ENCODE measurements at regions not wholly inside any gene's neighbourhood (a gene's known extent, or its start where the extent isn't known, plus 50 kb on each side); places are given as distances from the start of the nearest gene placed in this dataset.

GRCh38 chr13:47892374-47892773 lies 108.7 kb downstream of the SUCLA2 start:
- no peak for TF ChIP-seq CTCF (IDR thresholded peaks at IDR 0.05; ENCODE audit: extremely low read depth in 1 of 2, insufficient read depth in 1 of 2, low read depth in 1 of 2, low read length in 2 of 2)
- no peak for TF ChIP-seq EZH2 (IDR thresholded peaks at IDR 0.05; ENCODE audit: borderline replicate concordance, low read depth, low read length, severe bottlenecking)
- no peak for TF ChIP-seq POLR2A (IDR thresholded peaks at IDR 0.05; ENCODE audit: low read depth, low read length)
- no peak for TF ChIP-seq JUN (IDR thresholded peaks at IDR 0.05; ENCODE audit: borderline replicate concordance, insufficient read depth, insufficient read length, low read depth)
- TF ChIP-seq MAX (IDR thresholded peaks at IDR 0.05; ENCODE audit: insufficient read depth, insufficient read length): no peak
- no peak for TF ChIP-seq FOS (IDR thresholded peaks at IDR 0.05; ENCODE audit: borderline replicate concordance, insufficient read depth, low read length)
- no peak for TF ChIP-seq MYC (IDR thresholded peaks at IDR 0.05; ENCODE audit: low read depth, low read length)
- TF ChIP-seq POLR2AphosphoS5 (IDR thresholded peaks at IDR 0.05; ENCODE audit: insufficient read depth, low read depth, low read length): no peak
- no peak for TF ChIP-seq GATA2 (IDR thresholded peaks at IDR 0.05; ENCODE audit: insufficient read depth, insufficient read length, low read depth, low read length)
- BruUV-seq (replicated peaks): no TSS peak
- Histone ChIP-seq H2AFZ (ENCODE audit: low read depth, low read length) (no peak overlapping the region), H3K27me3 (ENCODE audit: control insufficient read depth in 2 of 2, insufficient read depth in 2 of 2, low read length in 2 of 2) (peaks cover 1 to 2% of the 10 kb centered on the region in 2 experiments), H4K20me1 (replicated peaks; ENCODE audit: control insufficient read depth, extremely low read depth, insufficient read depth, low read length) (no peaks in the 10 kb centered on the region), H3K4me2 (ENCODE audit: insufficient read depth, low read length) (no peak overlapping the region), H3K9me1 (replicated peaks; ENCODE audit: control insufficient read depth, extremely low read depth, insufficient read depth, low read length) (no peaks in the 10 kb centered on the region), H3K27ac (ENCODE audit: insufficient read depth, low read depth, low read length) (no peak overlapping the region), H3K36me3 (ENCODE audit: control insufficient read depth in 2 of 2, extremely low read depth in 1 of 2, insufficient read depth in 2 of 2, low read length in 2 of 2) (no peaks in the 10 kb centered on the region), H3K79me2 (ENCODE audit: control insufficient read depth, insufficient read depth, low read length) (no peaks in the 10 kb centered on the region), H3K9me3 (replicated peaks; ENCODE audit: control insufficient read depth, insufficient read depth, low read length) (no peaks in the 10 kb centered on the region), H3K9ac (replicated peaks; ENCODE audit: extremely low read depth, insufficient read depth, low read length) (no peak overlapping the region), H3K4me3 (replicated peaks in 1 of 3; ENCODE audit: insufficient read depth in 1 of 3, low read depth in 1 of 3, low read length in 3 of 3) (no peak overlapping the region), H3K4me1 (ENCODE audit: control insufficient read depth, extremely low read depth, insufficient read depth, low read length) (no peaks in the 10 kb centered on the region)
- intact Hi-C loops (cut with micrococcal nuclease) (no loop called here), dilution Hi-C loops (cut with MboI; ENCODE audit: extremely low pct_ligation_motif_present, low sequenced_read_pairs) (no loop called here)
- CTCF ChIA-PET: no interaction called here
- POLR2A ChIA-PET: no interaction called here
- DNase-seq (ENCODE audit: low read depth, low spot score): no peak
- FAIRE-seq: no peak
